NK-92 (cell line): ENCODE measurements at regions not wholly inside any gene's neighbourhood (a gene's known extent, or its start where the extent isn't known, plus 50 kb on each side); places are given as distances from the start of the nearest gene placed in this dataset.
"Not testable (repeated sequence)": the region's sequence is repeated elsewhere in the genome, so short reads cannot be mapped to it uniquely, and the experiment has no call there.

Source experiments
- DNase-seq: peaks from one replicate; lab custom pipeline; 2025; ENCODE audit not compliant: unreplicated experiment; lab: John Stamatoyannopoulos, UW

DNA sequence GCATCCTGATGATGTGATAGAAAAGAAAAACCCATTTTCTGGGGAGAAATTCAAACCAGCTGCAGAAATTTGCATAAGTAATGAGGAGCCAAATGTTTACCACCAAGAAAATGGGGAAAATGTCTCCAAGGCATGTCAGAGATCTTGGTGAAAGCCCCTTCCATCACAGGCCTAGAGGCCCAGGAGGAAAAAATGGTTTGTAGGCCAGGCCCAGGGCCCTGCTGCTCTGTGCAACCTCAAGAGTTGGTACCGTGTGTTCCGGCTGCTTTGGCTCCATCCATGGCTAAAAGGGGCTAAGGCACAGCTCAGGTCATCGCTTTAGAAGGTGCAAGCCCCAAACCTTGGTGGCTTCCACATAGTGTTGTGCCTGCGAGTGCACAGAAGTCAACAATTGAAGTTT is 543.1 kb downstream of the ZNF608 start:
- no peak for DNase-seq

DNA sequence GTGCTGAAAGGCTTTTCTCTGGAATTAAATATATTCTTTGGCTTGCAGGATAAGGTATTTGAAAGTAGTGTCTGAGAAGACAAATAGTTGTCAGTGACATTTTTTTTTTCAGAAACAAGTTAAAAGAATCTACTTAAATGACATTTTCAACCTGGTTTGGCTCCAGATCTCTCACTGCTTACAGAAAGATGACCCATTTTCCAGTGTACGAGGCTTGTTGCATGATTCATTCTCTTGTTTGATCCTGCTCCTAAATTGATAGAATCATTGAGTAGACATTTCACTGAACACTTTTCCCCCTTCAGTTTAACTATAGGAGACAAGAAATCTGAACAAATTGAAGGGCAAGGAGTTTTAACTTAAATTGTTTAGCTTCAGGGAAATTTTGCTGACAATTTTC is 546.1 kb downstream of the ZNF608 start:
- DNase-seq = no peak

DNA sequence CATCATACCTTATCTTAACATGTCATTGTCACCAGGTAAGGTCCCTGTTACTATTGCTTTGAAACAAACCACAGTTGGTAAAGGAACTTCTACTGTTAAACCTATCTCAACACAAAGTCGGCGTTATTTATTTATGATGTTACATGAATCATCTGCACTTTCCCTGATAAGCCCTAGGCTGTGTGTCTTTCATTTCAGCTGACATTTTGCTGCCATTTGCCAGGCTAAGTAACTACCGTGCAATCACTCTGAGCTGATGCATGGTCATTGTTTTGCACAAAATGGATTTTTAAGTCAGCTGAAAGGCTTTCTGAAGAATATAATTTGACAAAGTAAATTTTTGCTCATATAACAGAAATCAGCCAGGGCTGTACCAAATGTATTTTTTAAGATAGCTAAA is 546.5 kb downstream of the ZNF608 start:
- DNase-seq = no peak

DNA sequence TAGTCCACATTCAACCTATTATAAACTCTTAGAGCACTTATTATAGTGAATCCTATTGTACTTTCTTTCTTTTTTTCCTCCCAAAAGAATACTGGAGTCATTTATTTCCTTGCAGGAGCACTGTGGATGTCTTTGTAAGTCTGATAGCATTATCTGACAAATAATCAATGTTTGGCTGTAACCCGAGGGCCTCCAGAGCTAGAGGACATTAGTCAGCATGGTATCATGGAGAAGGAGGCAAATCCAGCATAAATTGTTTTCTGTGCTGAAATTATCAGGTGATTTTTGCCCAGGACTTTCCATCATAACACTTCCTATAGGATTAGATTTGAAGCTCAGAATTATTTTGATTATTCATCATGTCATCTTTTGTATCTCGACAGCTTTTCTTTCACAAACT is 551.0 kb downstream of the ZNF608 start:
- no peak for DNase-seq

DNA sequence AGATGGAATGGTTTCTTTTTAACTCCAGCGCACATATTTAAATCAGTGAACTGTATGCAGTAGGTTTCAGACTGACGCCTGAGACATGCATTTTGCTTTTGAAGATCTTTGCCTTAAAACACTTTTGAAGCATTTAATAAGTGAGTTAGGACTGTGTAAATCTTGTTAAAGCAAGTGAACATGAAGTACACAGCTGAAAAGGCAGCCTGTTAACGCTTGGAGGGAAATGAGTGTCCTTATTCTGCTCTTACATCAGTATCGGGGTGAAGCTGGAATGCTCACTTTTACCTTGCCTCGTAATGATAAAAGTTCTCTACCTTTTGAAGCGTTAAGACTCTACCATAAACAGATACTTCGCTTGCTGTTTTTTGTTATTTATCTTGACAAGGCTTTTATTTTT is 552.2 kb downstream of the ZNF608 start:
- DNase-seq = no peak

DNA sequence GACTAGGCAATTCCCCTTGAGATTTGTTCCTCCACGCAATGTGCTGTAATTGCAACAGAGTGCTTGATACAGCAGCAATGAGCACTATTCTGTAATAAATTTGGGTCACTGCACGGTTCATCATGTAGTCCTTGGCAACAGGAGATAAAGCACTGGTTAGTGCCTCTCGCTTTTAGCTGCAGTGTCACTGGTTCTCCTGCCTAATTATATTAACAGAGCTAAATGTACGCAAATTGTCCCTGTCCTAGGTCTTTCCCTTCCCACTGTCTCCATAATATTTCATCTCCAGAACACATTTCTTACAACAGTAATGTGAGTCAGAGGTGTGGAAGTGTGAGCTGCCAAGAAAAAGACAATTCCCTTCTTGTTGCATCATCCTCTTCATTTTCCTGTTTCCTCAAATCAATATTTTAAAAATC is 553.1 kb downstream of the ZNF608 start:
- DNase-seq = no peak

DNA sequence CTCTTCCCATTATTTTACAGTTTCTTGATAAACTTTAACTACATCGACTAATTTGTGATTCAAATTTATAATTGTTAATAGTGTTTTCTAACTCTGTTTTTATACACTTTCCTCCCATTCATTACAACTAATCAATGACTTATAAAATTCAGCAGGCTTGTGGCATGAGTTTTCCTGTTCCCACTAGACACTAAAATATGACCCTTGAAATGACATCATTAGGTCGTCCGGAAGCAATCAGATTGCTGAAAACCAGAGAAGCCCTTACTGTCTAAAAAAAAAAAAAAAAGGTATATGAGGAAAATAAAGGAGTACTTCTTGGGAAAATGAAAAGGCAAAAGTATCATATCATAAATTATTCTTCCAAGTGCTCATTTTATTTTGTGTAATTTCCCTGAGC is 553.7 kb downstream of the ZNF608 start:
- no peak for DNase-seq

DNA sequence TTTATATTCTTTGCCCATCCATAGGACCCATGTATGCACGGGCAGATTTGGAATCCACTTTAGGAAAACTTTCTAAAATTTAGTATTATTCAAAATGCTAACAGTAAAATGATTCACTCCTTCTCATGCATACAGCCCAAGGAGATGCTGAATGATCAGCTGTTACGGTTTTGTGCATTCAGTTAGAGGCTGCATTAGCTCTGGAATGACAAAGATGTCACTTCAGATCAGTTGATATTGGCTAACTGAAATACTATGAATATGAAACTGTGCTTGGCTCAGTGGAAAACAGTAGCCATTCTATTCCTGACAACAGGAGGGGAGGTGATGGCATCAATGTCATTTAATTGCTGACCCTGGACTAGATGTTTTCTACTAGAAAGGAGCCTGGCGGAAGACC is 560.7 kb downstream of the ZNF608 start:
- DNase-seq = no peak

DNA sequence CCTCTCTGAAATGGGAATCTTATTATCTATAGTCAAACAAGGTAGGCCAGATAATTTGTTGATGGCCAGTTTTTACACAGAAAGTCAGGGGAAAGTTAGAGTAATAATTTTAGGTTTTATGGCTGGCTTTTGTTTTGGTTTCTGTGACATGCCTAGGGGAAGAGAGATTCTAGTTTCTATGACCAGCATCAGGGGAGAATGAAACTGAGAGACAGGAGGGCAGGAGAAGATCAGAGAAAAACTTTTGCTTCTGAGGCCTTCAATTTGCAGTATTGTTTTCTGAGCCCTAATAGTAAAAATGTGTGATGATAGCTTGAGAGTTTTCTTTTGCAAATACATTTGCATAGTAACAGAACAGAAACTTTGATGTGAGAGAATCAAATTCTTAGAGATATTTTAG is 564.3 kb downstream of the ZNF608 start:
- DNase-seq = no peak

DNA sequence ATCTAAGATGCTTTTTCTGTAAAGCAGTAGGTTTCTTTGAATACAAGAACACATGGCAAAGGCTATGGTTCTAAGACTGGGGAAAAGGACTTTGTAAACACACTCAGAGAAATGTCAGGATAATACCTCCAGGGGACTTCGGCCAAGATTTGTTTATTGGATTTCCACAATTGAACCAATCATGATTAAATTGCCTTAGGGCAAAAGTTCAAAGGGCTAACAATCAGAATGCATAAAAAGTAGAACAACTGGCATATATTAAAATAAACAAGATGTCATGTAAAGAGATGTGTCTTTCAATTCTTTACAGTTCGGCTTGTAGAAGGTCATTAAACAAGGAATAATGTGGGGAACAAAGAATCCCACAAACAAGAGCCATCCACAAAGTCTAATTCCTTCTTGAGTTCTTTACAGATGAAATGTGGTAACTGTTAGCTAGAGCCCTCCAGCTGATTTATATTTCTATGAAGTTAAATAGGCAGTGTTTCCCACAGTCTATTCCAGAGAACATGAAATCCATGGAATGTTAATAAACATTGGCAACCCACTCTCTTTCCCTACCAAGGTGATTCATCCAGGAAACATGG is 565.5 kb downstream of the ZNF608 start:
- DNase-seq = no peak

DNA sequence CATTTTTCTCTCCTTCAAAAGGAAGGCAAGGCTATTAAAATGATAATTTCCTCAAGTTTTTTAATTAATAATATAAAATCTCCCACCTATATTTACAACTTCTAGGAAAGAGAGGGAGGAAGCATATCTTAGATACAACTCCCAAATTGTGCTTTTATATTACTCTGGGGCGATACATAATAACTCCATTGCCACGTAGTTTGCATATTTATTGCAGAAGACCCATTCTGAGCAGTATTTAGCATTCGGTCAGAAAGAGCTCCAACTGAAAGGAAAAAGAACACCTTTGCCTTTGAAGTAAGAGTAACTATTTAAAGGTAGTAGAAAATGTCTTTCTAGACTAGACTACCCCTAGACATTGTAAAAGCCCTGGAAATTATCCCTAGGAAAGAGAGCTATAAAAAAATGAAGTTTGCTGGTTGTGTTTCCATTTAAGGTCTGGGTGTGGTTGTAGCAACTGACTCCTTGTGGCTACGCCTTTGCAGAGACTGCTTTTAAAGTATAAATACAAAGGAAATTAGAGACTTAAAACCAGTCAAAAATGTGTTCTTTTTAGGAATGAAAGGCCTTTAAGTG is 566.1 kb downstream of the ZNF608 start:
- DNase-seq = no peak

DNA sequence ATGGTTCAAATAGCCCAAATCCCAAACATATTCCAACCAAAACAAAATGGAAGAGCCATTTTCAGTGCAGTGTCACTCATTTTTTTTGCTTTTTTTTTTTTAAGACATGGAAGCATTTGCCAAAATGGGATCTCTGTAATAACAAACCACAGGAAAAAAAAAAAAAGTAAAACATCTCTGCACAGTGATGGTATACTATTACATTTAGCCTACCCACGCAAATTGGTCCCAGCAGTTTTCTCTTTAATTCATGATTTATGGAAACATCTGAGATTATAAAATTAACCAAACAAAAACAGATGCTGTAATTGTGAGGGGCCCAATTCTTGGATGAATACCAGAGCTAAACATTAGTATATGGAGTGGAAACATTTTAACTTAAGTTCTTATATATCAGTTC is 566.6 kb downstream of the ZNF608 start:
- no peak for DNase-seq

DNA sequence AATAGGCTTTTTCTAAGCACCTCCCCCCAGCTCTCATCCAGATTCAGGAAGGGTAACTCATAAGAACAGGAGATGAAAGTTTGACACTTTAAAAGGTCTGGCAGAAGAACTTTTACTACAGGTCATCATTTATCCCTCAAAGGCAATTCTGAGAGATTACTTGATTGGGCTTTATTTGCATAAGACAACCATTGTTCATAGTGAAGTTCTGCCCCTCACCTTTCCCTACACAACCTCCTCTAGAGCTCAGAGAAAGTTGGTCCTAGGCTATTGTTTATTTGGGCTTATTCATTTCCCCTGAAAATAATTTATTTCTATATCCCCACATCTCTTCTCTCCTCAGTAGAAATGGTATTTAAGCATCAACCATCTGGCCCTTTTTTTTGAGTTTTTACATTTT is 568.4 kb downstream of the ZNF608 start:
- DNase-seq = no peak

DNA sequence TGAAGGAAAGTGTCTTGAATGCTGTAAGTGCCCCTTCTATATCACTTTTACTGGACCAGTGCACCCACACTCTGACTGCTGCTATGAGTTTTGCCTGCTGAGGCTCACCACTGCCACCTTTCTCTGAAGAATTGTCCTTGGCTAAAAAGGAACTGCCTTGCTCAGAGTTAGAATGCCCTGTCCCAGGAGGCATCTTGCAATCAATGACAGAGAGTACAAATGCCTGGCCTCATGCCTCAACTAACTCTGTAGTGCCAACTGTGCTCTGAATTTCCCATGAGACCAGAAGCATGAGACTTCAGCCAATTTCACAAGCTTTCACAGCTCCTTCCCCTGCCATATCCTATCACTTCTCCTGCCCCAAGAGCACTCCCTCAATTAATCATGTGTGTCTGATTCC is 569.7 kb downstream of the ZNF608 start:
- DNase-seq = no peak

DNA sequence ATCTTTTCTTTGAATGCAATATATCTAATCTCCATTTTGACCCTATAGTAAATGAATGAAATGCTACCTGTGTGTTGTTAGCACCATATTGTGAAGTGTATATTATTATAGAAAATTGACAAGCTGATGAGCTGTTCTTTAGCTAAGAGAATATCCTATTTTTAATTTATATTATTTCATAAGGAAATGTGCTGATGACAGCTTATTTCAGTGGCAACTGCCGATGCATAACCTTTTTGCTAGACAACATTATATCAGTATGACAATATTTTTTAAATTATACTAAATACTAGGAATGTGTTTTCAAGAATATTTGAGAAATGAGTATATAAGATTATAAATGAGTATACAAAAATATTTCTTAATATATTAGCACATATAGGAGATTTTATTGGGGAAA is 573.1 kb downstream of the ZNF608 start:
- no peak for DNase-seq

DNA sequence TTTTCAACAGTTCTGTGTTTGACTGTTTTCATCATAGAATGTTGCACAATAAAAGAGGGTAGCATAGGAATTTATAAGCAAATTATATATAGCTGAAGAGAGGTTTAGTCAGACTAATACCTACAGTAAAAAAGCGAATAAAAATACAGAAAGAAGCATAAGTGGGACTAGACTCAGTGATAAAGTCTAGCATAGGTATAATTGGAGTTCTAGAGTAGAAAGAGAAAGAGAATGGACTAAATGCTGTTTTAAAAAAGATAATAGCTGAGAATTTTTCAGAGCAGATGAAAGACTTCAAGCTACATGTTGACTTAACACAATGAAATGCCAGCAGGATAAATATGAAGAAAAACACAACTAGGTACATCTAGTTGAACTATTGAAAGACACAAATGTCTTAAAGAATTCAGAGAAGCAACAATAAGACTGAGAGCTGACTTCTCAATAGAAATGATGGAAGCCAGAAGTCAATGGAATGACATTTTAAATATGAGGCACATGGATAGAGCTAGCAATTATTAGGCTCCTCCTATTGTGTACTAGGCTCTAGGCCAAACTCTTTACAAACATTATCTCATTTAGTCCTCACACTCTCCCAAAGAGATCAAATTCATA is 573.9 kb downstream of the ZNF608 start:
- DNase-seq = no peak

DNA sequence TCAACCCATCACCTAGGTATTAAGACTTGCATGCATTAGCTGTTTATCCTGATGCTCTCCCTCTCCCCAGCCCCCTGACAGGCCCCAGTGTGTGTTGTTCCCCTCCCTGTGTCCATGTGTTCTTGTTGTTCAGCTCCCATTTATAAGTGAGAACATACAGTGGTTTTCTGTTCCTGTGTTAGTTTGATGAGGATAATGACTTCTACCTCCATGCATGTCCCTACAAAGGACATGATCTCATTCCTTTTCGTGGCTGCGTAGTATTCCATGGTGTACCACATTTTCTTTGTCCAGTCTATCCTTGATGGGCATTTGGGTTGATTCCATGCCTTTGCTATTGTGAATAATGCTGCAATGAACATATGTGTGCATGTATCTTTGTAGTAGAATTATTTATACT is 578.3 kb downstream of the ZNF608 start:
- DNase-seq = not testable (repeated sequence)

DNA sequence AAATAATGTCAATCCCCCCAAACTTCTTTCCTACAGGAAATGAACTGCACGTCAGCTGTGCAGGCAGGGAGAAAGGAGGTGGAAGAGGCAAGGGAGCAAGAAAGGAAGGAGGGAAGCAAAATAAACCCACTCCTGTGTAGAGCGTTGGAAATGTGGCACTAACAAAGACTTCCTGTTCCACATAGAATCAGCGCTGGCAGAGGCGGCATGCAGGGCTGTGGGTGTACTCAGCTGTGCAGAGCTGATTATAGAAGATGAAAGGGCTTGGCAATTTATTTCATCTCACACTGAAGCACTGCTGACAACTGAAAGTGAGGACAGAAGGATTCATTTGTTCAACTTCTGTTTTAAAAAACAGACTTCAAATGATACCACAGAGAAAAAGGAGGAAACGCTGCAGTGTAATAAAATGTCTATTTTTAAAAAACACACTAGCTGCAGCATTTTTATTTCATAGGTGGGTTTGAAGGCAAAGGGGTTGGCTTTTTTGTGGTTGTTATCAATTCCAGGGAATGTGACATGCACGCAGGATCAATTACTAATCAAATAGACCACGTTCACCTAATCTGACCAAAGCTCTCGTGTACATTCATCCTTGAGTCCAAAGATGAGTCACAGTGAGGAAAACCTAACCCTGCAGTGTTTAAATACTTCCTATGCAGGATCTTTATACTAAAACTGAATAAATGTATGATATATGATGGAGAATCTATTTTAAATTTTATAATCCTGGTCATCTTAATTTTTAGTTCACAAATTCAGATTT is 583.5 kb downstream of the ZNF608 start:
- no peak for DNase-seq

DNA sequence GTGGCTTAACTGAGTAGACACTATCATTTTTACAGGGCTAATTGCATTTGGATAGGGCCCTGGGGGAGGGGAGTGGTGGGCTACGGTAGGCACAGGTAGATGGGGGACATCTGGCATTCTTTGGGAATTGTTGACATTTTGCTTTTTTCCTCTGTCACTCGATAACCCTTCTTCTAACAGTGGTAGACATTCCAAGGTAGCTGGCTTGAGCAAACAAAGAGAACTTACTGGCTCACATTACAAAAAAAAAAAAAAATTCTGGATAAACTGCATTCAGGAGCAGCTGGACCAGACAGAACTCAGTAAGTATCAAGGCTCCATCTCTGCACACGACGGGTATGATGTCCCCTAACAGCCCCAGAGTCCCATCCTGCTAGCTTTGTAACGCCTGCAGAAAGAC is 585.2 kb downstream of the ZNF608 start:
- no peak for DNase-seq

DNA sequence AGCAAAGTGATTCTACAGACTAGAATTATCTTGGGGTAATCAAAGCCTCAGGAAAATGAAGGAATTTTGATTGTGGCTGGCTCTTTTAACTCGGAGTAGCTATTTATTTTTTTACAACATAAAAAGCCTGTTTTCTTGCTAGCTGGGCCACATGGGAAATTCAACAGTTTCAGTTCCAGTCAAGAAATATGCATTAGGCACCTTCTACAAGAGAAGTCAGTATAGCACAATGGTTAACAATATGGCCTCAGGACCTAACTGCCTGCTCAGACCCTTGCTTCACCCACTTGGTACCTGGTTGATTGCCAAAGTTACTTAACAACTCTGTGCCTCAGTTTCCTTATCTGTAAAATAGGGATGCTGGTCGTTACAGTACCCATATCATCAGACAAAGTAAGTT is 586.2 kb downstream of the ZNF608 start:
- DNase-seq = no peak

DNA sequence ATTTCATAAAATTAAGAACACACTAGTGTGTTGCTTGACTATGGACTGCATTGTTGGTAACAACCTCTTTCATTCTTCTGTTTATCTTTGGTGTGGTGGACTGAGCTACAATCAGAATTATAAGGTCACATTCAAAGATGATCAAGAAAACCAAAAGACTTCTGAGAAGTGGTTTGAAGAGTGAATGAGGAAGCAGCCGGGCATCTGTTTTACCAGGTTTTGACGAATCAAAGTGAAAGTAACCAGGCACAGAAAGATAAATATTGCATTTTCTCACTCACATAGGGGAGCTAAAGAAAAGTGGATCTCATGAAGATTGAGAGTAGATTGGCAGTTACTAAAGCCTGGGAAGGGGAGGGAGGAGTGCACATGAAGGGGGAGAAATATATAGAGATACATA is 589.1 kb downstream of the ZNF608 start:
- DNase-seq = no peak

DNA sequence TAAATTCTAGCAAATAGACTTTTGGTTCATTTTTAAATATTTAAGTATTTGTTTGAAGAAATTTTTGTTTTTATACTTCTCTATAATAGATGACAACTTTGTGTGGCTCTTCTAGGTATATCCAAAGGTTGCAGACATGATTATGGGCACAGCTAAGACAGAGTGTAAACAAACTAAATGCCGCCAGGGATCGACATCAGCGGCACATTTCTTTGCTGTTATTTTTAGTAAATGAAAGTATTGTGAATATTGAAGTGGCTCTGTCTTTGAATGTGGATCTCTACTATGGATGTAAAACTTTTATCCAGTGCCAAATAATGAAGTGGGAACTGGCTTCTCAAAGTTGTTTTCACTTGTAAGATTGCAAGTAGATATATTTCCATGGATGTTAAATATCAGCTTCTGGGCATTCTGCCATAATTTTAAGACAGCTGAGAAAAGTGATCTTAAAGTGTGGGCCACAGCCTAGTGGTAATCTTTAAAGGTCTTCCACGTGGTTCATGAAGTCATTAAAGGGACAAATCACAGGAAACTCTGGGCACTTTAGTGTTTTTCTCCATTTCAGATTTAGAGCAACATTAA is 589.9 kb downstream of the ZNF608 start:
- no peak for DNase-seq
